ENCODE measurements at regions not wholly inside any gene's neighbourhood (a gene's known extent, or its start where the extent isn't known, plus 50 kb on each side); places are given as distances from the start of the nearest gene placed in this dataset.
"Not testable (repeated sequence)": the region's sequence is repeated elsewhere in the genome, so short reads cannot be mapped to it uniquely, and the experiment has no call there.

GRCh38 chr18:5720132-5720531 lies 175.2 kb downstream of the TMEM200C start:
- DNase-seq (ENCODE audit: low read depth) = no peak

DNA sequence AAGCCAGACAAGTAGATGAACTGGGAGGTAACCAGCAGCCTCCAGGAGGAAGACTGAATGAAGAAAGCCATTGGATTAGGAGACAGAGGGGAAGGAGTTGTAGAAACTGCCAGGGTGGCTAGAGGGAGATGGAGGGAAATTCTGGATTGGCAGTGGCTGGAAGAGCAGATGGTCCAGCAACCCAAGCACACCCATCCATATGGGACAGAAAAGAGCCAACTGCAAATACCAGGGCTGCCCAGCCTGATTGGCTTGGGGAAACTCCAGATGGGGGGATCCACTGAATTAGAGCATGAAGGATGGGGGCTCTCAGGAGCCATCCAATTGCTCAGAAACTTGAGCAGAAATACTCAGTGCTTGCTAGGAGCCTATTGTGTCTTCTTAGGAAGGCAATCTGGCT lies 173.5 kb upstream of the EPB41L3 start:
- DNase-seq (ENCODE audit: low read depth) = no peak

- no peak for DNase-seq (ENCODE audit: low read depth)
Observed at GRCh38 chr18:5710676-5711075, 166.9 kb upstream of the EPB41L3 start.

DNA sequence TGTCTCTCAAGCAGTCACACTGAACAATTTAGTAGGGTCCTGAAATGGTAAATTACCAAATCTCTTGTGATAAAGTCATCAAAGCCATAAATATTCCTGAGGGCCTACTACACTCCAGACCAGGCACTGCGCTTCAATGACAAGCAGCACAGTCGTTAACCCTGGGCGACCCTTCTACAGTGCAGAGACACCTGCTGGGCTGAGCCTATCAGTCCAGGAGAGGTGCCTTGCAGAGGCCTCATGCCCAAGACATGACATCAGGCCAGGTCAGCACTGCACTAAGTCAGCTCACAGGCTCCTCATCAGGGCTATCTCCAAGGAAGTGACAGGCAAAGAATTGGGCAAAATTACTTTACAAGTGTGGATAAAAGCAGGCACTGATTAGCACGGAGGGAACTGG lies 166.4 kb upstream of the EPB41L3 start:
- DNase-seq (ENCODE audit: low read depth) = no peak

DNA sequence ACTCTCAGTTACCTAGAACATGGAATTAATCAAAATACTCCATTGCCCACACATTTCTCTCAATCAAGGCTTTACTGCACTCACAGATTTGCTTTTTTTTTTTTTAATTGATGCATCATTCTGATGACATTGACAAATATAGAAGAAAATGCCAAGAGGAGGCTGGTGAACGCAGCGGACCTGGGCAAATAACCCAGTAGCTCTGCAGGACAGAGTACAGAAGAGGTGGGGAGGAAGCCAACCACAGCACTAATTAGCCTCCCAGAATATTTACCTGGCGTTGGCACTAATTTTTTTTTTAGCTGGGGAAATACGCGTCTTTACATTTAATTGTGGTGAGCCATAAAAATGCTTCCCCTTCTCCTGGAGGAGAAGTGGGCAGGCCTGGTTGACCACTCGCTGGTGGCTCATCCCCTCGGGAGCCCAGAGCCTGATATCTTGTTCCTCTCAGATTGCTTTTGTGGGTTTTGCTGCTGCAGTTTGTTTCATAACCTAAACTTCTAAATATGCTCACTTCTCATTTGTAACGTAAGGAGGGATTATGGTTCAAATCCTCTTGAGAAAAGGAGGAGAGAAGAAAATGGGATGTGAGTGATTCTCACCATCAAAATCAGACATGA lies 165.8 kb upstream of the EPB41L3 start:
- DNase-seq (ENCODE audit: low read depth) = no peak

GRCh38 chr18:5707586-5707985 lies 163.8 kb upstream of the EPB41L3 start:
- DNase-seq (ENCODE audit: low read depth) = no peak

- no peak for DNase-seq (ENCODE audit: low read depth)
Observed at GRCh38 chr18:5705393-5705792, 161.6 kb upstream of the EPB41L3 start.

DNA sequence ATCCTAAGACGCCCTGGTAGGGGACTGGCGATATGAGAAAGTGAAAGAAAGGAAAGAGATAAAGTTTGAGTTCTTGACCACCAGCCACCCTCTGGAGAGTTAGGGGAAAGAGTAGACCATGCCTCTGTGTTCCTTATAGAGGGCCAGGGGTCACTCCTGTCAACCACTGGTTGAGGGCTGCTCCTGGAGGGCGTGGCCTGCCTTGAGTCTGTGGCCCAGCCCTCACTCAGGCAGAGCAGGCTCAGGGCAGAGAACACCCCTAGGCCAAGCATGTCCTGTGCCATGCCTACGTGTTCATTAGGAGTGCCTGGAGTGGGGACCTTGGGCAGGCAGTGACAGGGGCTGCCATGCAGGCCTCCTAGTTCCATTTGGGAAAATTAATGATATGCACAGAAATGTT lies 161.1 kb upstream of the EPB41L3 start:
- DNase-seq (ENCODE audit: low read depth) = no peak

GRCh38 chr18:5702016-5702415 lies 158.2 kb upstream of the EPB41L3 start:
- DNase-seq (ENCODE audit: low read depth) = not testable (repeated sequence)

- DNase-seq (ENCODE audit: low read depth) = no peak
Observed at GRCh38 chr18:5693699-5694294, 150.0 kb upstream of the EPB41L3 start.

GRCh38 chr18:5678779-5679406 lies 135.1 kb upstream of the EPB41L3 start:
- no peak for DNase-seq (ENCODE audit: low read depth)

DNA sequence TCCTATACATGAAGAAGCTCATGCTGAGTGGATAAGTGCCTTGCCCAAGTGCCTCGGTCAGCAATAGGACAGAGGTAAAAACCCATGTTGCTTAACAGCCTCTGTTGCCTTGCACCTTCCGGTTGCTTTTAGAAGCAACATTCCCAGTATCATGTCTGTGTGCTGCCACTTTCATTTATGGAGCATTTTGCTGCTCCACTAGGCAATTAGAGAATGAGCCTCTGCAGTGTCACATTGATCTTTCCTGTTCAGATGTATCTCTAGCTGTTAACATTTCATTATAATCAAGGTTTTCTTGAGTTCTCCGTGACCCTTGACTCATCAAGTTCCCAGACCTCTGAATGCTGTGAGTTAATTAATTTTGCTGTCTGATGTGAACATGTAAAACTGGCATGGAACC lies 134.5 kb upstream of the EPB41L3 start:
- no peak for DNase-seq (ENCODE audit: low read depth)

DNA sequence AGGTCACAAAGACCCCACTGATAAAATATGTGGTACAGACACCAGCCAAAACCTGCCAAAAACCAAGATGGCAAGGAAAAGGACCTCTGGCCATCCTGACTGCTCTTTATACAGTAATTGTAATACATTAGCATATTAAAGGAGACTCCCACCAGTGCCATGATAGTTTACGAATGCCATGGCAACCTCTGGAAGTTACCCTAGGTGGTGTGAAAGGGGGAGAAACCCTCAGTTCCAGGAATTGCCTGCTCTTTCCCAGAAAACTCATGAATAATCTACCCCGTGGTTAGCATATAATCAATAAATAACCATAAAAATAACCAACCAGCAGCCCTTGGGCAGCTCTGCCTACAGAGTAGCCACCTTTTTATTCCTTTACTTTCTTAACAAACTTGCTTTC lies 129.8 kb upstream of the EPB41L3 start:
- DNase-seq (ENCODE audit: low read depth) = no peak

GRCh38 chr18:5669585-5669984 lies 125.8 kb upstream of the EPB41L3 start:
- DNase-seq (ENCODE audit: low read depth) = no peak

DNA sequence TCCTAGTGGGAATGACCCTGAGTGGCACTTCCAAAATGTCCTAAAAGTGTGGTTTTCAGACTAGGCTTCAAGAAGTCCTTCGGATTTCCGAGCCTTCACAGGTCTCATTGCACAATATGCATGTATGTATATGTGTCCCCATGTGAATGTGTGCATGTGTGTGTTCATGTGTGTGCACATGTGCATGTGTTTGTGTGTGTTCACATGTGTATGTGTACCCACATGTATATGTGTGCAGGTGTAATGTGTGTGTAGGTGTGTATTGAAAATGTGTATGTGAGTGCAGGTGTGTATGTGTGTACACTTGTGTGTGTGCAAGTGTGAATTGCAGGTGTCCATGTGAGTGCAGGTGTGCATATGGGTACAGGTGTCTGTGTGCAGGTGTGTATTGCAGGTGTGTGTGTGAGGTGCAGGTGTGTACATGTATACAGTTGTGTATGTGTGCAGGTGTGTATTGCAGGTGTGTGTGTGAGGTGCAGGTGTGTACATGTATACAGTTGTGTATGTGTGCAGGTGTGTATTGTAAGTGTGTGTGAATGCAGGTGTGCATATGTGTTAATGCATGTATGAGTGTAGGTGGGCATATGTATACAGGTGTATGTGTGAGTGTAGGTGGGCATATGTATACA lies 124.4 kb upstream of the EPB41L3 start:
- no peak for DNase-seq (ENCODE audit: low read depth)

GRCh38 chr18:5667356-5667755 lies 123.6 kb upstream of the EPB41L3 start:
- DNase-seq (ENCODE audit: low read depth) = no peak

DNA sequence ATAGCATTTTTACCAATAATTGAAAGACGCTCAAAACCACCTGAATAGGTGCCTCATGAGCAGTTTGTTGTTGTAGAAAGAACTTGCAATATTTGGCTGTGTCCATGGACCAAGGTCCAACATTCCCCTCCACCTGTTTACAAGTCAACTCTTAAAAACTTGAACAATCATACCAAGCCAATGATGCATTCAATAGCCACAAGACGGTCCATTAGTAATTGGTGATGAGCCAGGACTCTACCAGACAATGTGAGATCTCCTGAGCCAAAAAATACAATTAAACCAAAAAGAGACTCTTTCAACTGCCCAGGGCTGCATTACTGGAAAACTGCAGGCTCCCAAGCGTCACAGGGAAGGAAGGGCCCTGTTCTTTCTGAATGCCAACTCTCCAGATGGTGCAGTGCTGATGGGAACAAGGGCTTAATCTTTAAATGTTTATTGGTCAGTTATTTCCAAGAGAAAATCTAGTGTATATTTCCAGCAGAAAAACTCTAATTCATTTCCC lies 118.8 kb upstream of the EPB41L3 start:
- DNase-seq (ENCODE audit: low read depth) = no peak

GRCh38 chr18:5661179-5661578 lies 117.4 kb upstream of the EPB41L3 start:
- DNase-seq (ENCODE audit: low read depth) = no peak

GRCh38 chr18:5653802-5654201 lies 110.0 kb upstream of the EPB41L3 start:
- no peak for DNase-seq (ENCODE audit: low read depth)

DNA sequence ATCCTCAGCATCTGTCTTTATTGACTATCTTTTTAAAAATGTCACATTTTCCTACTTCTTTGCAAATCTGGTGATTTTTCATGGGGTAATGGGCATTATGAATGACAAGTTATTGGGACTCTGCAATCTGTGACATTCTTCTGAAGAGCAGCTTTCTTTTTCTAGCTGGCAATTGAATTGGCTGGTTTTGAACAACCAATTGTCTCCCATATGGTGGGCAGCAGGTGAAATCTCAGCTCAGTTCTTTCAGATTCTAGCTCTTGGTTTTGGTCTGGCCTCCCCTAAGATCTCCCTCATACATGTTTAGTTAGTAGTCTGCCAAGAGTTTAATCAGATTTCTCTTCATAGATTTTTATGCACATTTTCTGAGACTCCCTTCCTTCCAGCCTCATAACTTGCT lies 107.9 kb upstream of the EPB41L3 start:
- DNase-seq (ENCODE audit: low read depth) = no peak

DNA sequence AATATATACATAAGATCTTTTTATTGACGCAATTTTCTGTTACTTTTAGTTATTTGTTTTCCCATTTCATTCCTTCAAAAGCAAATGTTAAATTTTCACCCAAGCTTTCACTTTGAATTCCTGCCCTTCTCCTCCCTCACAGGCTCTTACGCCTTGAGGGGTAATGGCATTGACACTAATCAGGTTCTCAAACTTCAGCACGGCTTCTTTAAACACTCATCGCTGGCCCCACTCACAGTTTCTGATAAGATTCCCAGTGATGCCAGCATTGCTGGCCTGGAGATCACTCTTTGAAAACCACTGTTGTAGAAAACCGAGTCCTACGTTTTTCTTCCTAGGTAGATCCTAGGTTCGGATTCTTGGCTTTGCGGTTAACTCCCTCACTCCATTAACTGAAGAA lies 105.6 kb upstream of the EPB41L3 start:
- DNase-seq (ENCODE audit: low read depth) = no peak

DNA sequence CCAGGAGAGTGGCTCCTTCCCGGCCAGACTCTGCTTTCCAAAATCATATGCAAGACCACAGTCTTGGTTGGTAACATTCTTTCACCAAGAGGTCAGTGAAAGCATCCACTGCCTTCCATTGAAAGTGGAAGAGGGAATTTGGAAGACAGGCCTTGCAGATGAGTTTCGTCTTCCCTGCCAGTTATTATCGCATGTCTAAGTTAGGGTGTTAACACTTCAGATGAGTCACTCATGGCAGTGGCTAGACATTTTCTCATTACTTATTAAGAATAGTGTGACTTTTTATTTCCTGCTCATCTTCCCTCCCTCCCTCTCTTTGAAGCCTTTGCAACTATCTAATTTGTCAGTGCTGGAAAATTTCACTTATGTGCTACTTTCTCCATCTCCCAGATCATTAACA lies 102.9 kb upstream of the EPB41L3 start:
- DNase-seq (ENCODE audit: low read depth) = no peak

GRCh38 chr18:5643288-5643687 lies 99.5 kb upstream of the EPB41L3 start:
- DNase-seq (ENCODE audit: low read depth) = no peak

Measured in HS-5 (cell line).